Activated CD4-positive, alpha-beta memory T cell treated with anti-CD3 and anti-CD28 coated beads for 36 hours (primary cell): ENCODE measurements at regions not wholly inside any gene's neighbourhood (a gene's known extent, or its start where the extent isn't known, plus 50 kb on each side); places are given as distances from the start of the nearest gene placed in this dataset.

Experiments
- CTCF ChIA-PET: fragments of 350-600 bp; sonication (Branson Sonifier 250); formaldehyde crosslinking; loops from one replicate; lab custom pipeline; 2021; ENCODE audit warnings: antibody characterized with exemption, inconsistent platforms; lab: Charles Lee
- POLR2A ChIA-PET: fragments of 350-600 bp; sonication (Branson Sonifier 250); formaldehyde crosslinking; loops from one replicate; lab custom pipeline; 2021; ENCODE audit warnings: antibody characterized with exemption; lab: Charles Lee
- DNase-seq: peaks from one replicate; pipeline ENCODE4 v3.0.0-alpha.2; 2020
- H3K27ac Mint-ChIP-seq: one replicate; pipeline ENCODE4 v1.8.0; 2021; ENCODE audit warnings: mixed read lengths
- H3K27me3 Mint-ChIP-seq: one replicate; pipeline ENCODE4 v1.8.0; 2021; ENCODE audit warnings: mixed read lengths
- H3K36me3 Mint-ChIP-seq: one replicate; pipeline ENCODE4 v1.8.0; 2021; ENCODE audit warnings: mixed read lengths
- H3K4me1 Mint-ChIP-seq: one replicate; pipeline ENCODE4 v1.8.0; 2021; ENCODE audit warnings: low read depth, mixed read lengths
- H3K4me3 Mint-ChIP-seq: one replicate; pipeline ENCODE4 v1.8.0; 2021; ENCODE audit warnings: mild to moderate bottlenecking, mixed read lengths
- H3K9me3 Mint-ChIP-seq: one replicate; pipeline ENCODE4 v1.8.0; 2021; ENCODE audit warnings: mixed read lengths
- intact Hi-C: fragments of 100-400 bp; cut with micrococcal nuclease; formaldehyde crosslinking; loops from one replicate; pipeline ENCODE4 v1.15.1; 2023

GRCh38 chr2:8622199-8622911, 59.5 kb upstream of the ID2 start:
- ChIA-PET POLR2A (no interaction called here), CTCF (no interaction called here)
- H3K27me3 Mint-ChIP-seq: peaks cover 2% of the 10 kb centered on the region
- H3K9me3 Mint-ChIP-seq: no peaks in the 10 kb centered on the region
- H3K4me3 Mint-ChIP-seq: no peak overlapping the region
- intact Hi-C loops: no loop called here
- DNase-seq: no peak
- no peaks in the 10 kb centered on the region for H3K4me1 Mint-ChIP-seq
- H3K36me3 Mint-ChIP-seq: no peaks in the 10 kb centered on the region
- no peak overlapping the region for H3K27ac Mint-ChIP-seq

DNA sequence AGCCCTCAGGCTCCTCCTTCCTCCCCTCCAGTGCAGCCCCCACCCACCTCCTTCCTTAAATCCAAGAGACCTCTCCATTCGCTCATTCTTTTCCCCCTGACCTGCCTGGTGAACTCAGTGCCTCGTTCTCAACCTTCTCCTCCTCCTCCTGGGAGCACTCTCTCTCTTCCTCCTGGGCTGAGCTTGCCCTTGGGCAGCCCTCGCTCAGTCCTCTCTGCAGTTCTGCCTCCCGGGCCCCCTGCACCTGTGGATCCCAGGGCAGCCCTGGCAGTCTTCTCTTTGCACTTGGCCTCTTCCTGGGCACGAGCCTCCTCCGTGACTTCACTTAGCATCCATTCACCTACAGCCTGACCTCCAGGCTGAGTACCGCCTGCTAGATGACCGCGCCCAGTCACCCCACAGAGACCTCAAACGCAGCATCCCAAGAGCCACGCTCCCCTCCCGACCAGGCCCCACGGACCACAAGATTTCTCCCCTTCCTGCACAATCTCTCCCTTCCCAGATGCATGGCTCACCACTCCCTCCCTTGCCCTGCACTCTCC, 58.9 kb upstream of the ID2 start:
- intact Hi-C loops: no loop called here
- CTCF ChIA-PET: no interaction called here
- no peaks in the 10 kb centered on the region for H3K36me3 Mint-ChIP-seq
- peaks cover 2% of the 10 kb centered on the region for H3K27me3 Mint-ChIP-seq
- H3K4me1 Mint-ChIP-seq: no peaks in the 10 kb centered on the region
- DNase-seq: no peak
- POLR2A ChIA-PET: no interaction called here
- H3K4me3 Mint-ChIP-seq: no peak overlapping the region
- no peaks in the 10 kb centered on the region for H3K9me3 Mint-ChIP-seq
- no peak overlapping the region for H3K27ac Mint-ChIP-seq

DNA sequence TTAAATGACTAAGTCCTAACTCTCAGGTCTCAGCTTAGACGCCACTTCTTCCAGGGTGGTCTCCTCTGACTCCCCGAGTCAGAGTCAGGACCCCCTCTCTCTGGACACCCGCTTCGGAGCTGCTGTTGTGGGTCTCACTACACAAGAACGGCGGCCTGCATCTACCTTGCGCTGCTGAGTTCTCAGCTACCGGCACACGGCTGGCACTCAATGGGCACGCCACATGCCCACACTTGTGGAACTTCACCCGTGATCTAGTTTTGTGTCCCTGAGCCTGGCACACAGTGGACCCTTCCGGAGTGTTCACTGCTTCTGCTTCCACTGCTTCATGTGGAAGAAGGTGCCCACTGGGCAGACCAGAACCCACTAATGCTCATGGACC, 58.3 kb upstream of the ID2 start:
- Mint-ChIP-seq H3K4me3 (no peak overlapping the region), H3K9me3 (no peaks in the 10 kb centered on the region), H3K36me3 (no peaks in the 10 kb centered on the region), H3K4me1 (no peaks in the 10 kb centered on the region), H3K27me3 (peaks cover 2% of the 10 kb centered on the region), H3K27ac (no peak overlapping the region)
- POLR2A ChIA-PET: no interaction called here
- CTCF ChIA-PET: no interaction called here
- intact Hi-C loops: no loop called here
- DNase-seq: no peak

DNA sequence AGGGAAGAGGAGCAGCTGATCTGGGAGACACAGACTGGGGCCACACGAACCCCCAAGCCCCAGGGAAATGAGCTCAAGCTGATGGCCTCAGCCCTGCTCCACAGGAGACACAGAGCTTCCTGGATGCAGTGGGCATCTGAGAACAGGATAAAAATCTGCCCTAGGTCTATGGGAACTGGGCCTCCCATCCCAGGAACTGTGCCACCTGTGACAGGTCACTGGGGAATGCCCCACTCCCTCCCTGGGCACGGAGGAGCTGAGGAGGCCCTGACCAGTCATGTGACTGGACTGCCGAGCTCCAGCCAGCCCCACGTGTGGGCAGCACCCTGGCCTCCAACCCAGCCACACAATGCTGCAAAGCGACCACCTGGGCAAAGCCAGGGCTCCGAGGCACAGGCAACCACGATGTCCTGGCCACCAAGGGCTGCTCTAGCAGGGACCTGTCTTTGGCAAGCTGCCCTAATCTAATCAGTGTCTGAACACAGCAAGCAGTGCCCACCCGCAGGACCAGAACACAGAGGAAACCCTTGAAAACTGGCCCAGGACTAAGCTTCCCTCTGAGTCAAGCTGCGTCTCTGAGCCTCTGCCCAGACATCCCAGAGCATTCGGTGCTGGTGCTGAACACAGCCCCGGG, 57.8 kb upstream of the ID2 start:
- POLR2A ChIA-PET: no interaction called here
- CTCF ChIA-PET: no interaction called here
- Mint-ChIP-seq H3K36me3 (no peaks in the 10 kb centered on the region), H3K9me3 (no peaks in the 10 kb centered on the region), H3K27me3 (peaks cover 2% of the 10 kb centered on the region), H3K4me1 (no peaks in the 10 kb centered on the region), H3K4me3 (no peak overlapping the region), H3K27ac (no peak overlapping the region)
- intact Hi-C loops: no loop called here
- DNase-seq: no peak

DNA sequence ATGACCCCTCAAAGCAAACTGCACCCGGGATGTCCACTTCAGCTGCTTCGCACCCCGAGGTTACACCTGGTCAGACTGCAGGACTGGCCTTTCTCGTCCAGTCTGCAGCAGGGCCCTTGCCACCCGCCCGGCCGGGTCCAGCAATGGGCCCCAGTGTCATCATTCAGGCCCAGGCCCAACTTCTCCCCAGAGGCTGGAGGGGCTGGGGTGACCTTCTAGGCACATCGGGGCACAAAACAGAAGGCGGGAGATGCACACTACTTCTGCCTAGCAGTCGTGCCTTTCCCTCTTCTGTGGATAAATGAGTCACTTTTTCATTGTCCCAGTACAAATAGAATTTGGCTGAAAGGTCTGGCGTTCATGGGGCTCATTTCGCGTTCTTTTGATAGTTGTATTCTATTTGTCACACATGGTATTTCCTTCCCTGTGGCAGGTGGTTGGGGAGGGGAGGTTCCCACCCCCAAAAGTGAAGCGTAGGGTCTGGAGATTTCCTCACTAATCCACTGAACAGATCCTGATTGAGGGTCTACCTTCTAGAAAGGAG, 56.9 kb upstream of the ID2 start:
- Mint-ChIP-seq H3K4me1 (no peaks in the 10 kb centered on the region), H3K27ac (no peak overlapping the region), H3K9me3 (no peaks in the 10 kb centered on the region), H3K27me3 (no peaks in the 10 kb centered on the region), H3K4me3 (no peak overlapping the region), H3K36me3 (no peaks in the 10 kb centered on the region)
- ChIA-PET CTCF (no interaction called here), POLR2A (no interaction called here)
- intact Hi-C loops: no loop called here
- no peak for DNase-seq

GRCh38 chr2:8625399-8626300, 56.2 kb upstream of the ID2 start:
- POLR2A ChIA-PET: no interaction called here
- H3K36me3 Mint-ChIP-seq: no peaks in the 10 kb centered on the region
- intact Hi-C loops: no loop called here
- no peak overlapping the region for H3K4me3 Mint-ChIP-seq
- CTCF ChIA-PET: no interaction called here
- H3K4me1 Mint-ChIP-seq: no peaks in the 10 kb centered on the region
- no peaks in the 10 kb centered on the region for H3K9me3 Mint-ChIP-seq
- no peaks in the 10 kb centered on the region for H3K27me3 Mint-ChIP-seq
- DNase-seq: no peak
- H3K27ac Mint-ChIP-seq: no peak overlapping the region

GRCh38 chr2:8626572-8626971, 55.3 kb upstream of the ID2 start:
- Mint-ChIP-seq H3K4me1 (no peaks in the 10 kb centered on the region), H3K4me3 (no peak overlapping the region), H3K9me3 (no peaks in the 10 kb centered on the region), H3K27me3 (no peaks in the 10 kb centered on the region), H3K27ac (no peak overlapping the region), H3K36me3 (no peaks in the 10 kb centered on the region)
- DNase-seq: peak; percentile 7
- CTCF ChIA-PET: no interaction called here
- intact Hi-C loops: no loop called here
- POLR2A ChIA-PET: no interaction called here

GRCh38 chr2:8627019-8627691, 54.7 kb upstream of the ID2 start:
- no peak overlapping the region for H3K4me3 Mint-ChIP-seq
- POLR2A ChIA-PET: no interaction called here
- H3K4me1 Mint-ChIP-seq: no peaks in the 10 kb centered on the region
- intact Hi-C loops: no loop called here
- H3K27ac Mint-ChIP-seq: no peak overlapping the region
- H3K36me3 Mint-ChIP-seq: no peaks in the 10 kb centered on the region
- no peak for DNase-seq
- H3K27me3 Mint-ChIP-seq: no peaks in the 10 kb centered on the region
- CTCF ChIA-PET: no interaction called here
- H3K9me3 Mint-ChIP-seq: no peaks in the 10 kb centered on the region

- POLR2A ChIA-PET: no interaction called here
- no peaks in the 10 kb centered on the region for H3K27me3 Mint-ChIP-seq
- H3K9me3 Mint-ChIP-seq: no peaks in the 10 kb centered on the region
- CTCF ChIA-PET: no interaction called here
- no peak for DNase-seq
- no peaks in the 10 kb centered on the region for H3K4me1 Mint-ChIP-seq
- H3K27ac Mint-ChIP-seq: no peak overlapping the region
- intact Hi-C loops: no loop called here
- no peak overlapping the region for H3K4me3 Mint-ChIP-seq
- no peaks in the 10 kb centered on the region for H3K36me3 Mint-ChIP-seq
Measured at GRCh38 chr2:8627692-8628085, 54.2 kb upstream of the ID2 start.

- H3K27me3 Mint-ChIP-seq: no peaks in the 10 kb centered on the region
- ChIA-PET CTCF (no interaction called here), POLR2A (no interaction called here)
- H3K27ac Mint-ChIP-seq: no peak overlapping the region
- no peaks in the 10 kb centered on the region for H3K36me3 Mint-ChIP-seq
- H3K4me3 Mint-ChIP-seq: no peak overlapping the region
- no peaks in the 10 kb centered on the region for H3K9me3 Mint-ChIP-seq
- no peak for DNase-seq
- intact Hi-C loops: no loop called here
- H3K4me1 Mint-ChIP-seq: no peaks in the 10 kb centered on the region
Measured at GRCh38 chr2:8628179-8628865, 53.5 kb upstream of the ID2 start.

DNA sequence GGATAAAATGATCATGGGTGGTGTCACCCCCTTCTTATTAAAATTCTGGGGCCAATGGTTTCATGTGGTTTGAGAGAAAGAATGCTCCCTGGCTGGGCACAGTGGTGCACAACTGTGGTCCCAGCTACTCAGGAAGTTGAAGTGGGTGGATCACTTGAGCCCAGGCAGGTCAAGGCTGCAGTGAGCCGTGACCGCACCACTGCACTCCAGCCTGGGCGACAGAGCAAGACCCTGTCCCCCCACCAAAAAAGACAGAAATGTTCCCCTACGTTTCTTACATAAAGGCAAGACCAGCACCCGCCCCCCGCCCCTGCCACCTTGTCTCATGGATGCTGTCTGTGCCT, 53.0 kb upstream of the ID2 start:
- no peaks in the 10 kb centered on the region for H3K4me1 Mint-ChIP-seq
- no peak for DNase-seq
- intact Hi-C loops: no loop called here
- no peaks in the 10 kb centered on the region for H3K9me3 Mint-ChIP-seq
- H3K27ac Mint-ChIP-seq: no peak overlapping the region
- ChIA-PET CTCF (no interaction called here), POLR2A (no interaction called here)
- H3K36me3 Mint-ChIP-seq: no peaks in the 10 kb centered on the region
- no peaks in the 10 kb centered on the region for H3K27me3 Mint-ChIP-seq
- no peak overlapping the region for H3K4me3 Mint-ChIP-seq
